Activated CD8-positive, alpha-beta memory T cell treated with anti-CD3 and anti-CD28 coated beads, Interleukin-2, amount 10 ng/mL, durations not matched to agents 7 days and 5 days (primary cell): ENCODE measurements at regions not wholly inside any gene's neighbourhood (a gene's known extent, or its start where the extent isn't known, plus 50 kb on each side); places are given as distances from the start of the nearest gene placed in this dataset.

Experiments
- ATAC-seq: fragments of 150-1000 bp; cut with Tn5 transposase; one replicate; pipeline ENCODE4 v1.10.0; 2021; ENCODE audit warnings: moderate library complexity
- CTCF ChIA-PET: fragments of 350-600 bp; sonication (Branson Sonifier 250); formaldehyde crosslinking; loops from one replicate; lab custom pipeline; 2021; ENCODE audit warnings: antibody characterized with exemption; lab: Charles Lee
- DNase-seq: peaks from one replicate; pipeline ENCODE4 v3.0.0-alpha.2; 2020
- H3K27ac Mint-ChIP-seq: one replicate; pipeline ENCODE4 v1.8.0; 2021; ENCODE audit warnings: mild to moderate bottlenecking, mixed read lengths
- H3K27me3 Mint-ChIP-seq: one replicate; pipeline ENCODE4 v1.8.0; 2021; ENCODE audit warnings: mixed read lengths
- H3K36me3 Mint-ChIP-seq: one replicate; pipeline ENCODE4 v1.8.0; 2021; ENCODE audit warnings: mild to moderate bottlenecking, mixed read lengths
- H3K4me1 Mint-ChIP-seq: one replicate; pipeline ENCODE4 v1.8.0; 2021; ENCODE audit warnings: mixed read lengths
- H3K4me3 Mint-ChIP-seq: one replicate; pipeline ENCODE4 v1.8.0; 2021; ENCODE audit warnings: mild to moderate bottlenecking, moderate library complexity, mixed read lengths
- H3K9me3 Mint-ChIP-seq: one replicate; pipeline ENCODE4 v1.8.0; 2022; ENCODE audit warnings: low read depth, mixed read lengths

DNA sequence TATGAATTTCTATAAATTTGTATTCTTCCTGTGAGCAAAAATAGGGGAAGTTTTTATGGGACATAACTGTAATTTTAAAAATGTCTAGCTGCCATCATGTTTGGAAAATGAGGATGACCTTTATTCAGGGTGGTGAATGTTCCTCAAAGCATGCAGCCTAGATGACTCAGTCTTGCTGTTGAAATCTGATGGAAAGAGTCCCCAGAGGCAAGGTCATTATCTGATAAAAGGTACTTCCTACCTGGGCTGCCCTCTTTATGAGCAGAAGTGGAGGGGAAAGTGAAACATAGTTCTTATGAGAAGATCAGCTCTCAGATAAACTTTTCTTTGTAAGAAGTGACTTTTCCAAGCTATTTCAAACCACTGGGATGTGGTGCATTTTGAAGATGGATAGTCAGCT, 1144.7 kb upstream of the PIK3C3 start:
- H3K27ac Mint-ChIP-seq: no peak overlapping the region
- ATAC-seq (no peak), DNase-seq (no peak)
- H3K36me3 Mint-ChIP-seq: no peaks in the 10 kb centered on the region
- H3K4me1 Mint-ChIP-seq: no peaks in the 10 kb centered on the region
- CTCF ChIA-PET: no interaction called here
- H3K27me3 Mint-ChIP-seq: no peaks in the 10 kb centered on the region
- peaks cover 3% of the 10 kb centered on the region for H3K9me3 Mint-ChIP-seq
- no peak overlapping the region for H3K4me3 Mint-ChIP-seq

DNA sequence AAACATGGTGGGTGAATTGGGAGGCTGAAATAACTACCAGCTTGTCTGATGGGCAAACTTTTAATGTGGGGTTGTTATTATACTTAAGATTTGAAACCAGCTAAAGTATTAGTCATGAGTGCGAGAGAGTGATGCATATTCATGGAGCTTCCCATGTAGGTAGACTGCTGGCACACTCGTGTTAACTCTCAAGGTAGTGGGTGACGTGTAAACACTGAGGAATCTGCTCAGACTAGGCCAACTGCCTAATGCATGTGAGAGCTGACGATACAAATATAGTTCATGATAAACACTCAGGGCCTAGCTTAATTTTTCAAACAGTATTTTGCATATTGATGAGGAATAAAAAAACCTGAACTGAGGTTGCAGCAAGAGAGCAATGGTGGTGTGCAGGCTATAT, 1165.7 kb upstream of the PIK3C3 start:
- ATAC-seq: no peak
- no peaks in the 10 kb centered on the region for H3K36me3 Mint-ChIP-seq

DNA sequence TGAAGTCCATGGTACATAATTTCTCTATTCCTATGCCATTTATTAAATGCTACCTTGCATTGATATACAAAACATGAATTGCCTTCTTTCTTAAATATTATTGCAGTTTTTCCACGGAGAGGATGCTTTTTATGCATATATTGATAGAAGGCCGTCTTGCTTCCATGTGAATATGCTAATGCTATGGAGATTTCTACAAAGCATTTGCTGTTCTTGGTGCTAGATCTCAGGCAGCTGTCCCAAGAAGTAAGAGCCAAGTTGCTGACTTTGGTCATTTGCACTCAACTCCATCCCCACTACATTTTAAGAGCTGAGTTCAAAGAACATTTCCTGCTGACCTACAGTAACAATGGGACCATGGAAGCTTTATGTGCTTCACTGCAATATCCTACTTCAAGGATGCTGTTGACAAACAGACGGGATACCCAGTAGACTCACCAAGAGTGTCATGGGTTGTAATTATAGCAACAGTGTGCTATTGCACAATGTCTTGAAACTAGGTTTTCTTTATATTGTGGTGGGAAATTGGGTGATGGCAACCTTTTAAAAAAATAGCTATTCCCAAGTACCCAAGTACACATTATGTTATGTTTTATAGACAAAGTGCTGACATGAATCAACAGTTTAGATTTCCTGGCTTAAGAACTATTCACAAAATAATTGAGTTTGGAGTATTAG, 1172.4 kb upstream of the PIK3C3 start:
- DNase-seq (no peak), ATAC-seq (no peak)
- Mint-ChIP-seq H3K4me1 (no peaks in the 10 kb centered on the region), H3K9me3 (peaks cover 10% of the 10 kb centered on the region), H3K36me3 (no peaks in the 10 kb centered on the region), H3K4me3 (no peak overlapping the region), H3K27me3 (no peaks in the 10 kb centered on the region), H3K27ac (no peak overlapping the region)
- CTCF ChIA-PET: no interaction called here

More for the DNA sequence above, 1165.7 kb upstream of the PIK3C3 start:
- DNase-seq: no peak
- Mint-ChIP-seq H3K27me3 (no peaks in the 10 kb centered on the region), H3K4me1 (no peaks in the 10 kb centered on the region), H3K9me3 (peaks cover 8% of the 10 kb centered on the region), H3K4me3 (no peak overlapping the region), H3K27ac (no peak overlapping the region)
- CTCF ChIA-PET: no interaction called here

DNA sequence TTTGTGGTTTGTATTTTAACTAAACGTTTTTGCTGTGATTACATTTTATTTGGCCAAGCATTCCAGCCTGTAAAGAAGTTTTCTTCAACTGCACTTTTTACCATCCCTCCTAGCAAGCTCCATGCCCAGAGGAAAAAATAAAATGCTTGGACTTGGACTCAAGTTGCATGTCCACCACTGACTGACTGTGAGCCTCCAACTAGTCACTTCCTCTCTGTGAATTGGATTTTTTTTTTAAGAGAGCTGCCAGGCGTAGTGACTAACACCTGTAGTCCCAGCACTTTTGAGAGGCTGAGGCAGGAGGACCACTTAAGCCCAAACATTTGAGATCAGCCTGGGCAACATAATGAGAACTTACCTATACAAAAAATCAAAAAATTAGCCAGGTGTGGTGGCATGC, 1185.2 kb upstream of the PIK3C3 start:
- CTCF ChIA-PET: no interaction called here
- no peak for ATAC-seq
- Mint-ChIP-seq H3K27ac (no peak overlapping the region), H3K36me3 (no peaks in the 10 kb centered on the region), H3K9me3 (peaks cover 6% of the 10 kb centered on the region), H3K4me3 (no peak overlapping the region), H3K4me1 (no peaks in the 10 kb centered on the region), H3K27me3 (no peaks in the 10 kb centered on the region)
- DNase-seq: no peak

DNA sequence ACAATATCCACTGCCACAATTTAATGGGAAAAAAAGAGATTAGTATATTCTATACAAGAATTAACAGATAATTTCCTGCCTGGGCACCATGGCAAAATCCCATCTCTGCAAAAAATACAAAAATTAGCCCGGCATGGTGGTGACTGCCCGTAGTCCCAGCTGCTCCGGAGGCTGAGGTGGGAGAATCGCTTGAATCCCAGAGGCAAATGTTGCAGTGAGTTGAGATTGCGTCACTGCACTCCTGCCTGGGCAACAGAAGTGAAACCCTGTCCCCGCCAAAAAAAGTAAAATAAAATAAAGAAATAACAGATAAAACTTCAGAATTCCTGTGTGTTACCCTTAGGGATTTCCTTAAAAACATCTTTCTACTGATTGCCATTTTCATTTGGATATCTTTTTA, 1194.8 kb upstream of the PIK3C3 start:
- Mint-ChIP-seq H3K9me3 (peaks cover 5% of the 10 kb centered on the region), H3K4me3 (no peak overlapping the region), H3K27ac (no peak overlapping the region), H3K4me1 (no peaks in the 10 kb centered on the region), H3K27me3 (no peaks in the 10 kb centered on the region), H3K36me3 (no peaks in the 10 kb centered on the region)
- no peak for DNase-seq
- no peak for ATAC-seq
- CTCF ChIA-PET: no interaction called here

DNA sequence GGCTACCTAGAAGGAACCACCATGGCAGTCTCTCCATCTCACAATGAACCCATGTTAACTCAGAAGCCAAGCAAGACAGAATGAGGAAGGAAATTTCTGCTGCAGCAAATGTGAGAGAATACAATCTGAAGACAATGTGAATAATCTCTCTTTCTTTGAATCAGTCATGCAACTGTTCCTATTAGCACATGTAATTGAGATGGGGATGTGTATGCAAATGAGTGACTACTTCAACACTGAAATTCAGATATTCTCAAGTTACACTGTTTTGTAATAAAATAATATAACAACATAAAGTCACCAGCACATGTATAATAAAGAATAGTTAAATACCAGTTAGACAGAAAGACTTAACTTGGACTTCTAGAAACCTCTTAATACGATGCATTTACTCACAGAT, 1200.6 kb upstream of the PIK3C3 start:
- Mint-ChIP-seq H3K27me3 (no peaks in the 10 kb centered on the region), H3K4me1 (no peaks in the 10 kb centered on the region), H3K27ac (no peak overlapping the region), H3K36me3 (no peaks in the 10 kb centered on the region), H3K4me3 (no peak overlapping the region), H3K9me3 (peaks cover 7% of the 10 kb centered on the region)
- no peak for DNase-seq
- CTCF ChIA-PET: no interaction called here
- no peak for ATAC-seq

DNA sequence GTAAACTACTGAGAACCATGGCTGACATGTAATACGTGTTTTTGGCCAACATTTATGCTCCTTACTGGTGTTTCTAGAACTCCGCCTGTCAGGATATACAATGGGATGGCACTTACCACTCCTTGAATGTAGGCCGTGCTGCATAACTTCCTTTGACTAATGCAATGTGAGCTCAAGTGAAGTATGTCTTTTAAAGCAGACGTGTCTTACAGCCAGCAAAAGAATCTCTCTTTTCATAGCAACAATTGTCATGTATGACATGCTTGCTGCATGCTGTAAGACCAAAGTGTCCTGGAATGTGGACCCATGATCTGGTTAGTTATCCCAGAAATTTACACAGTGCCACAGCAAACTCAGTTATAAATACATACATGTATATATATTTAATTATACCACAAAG, 1202.7 kb upstream of the PIK3C3 start:
- Mint-ChIP-seq H3K4me1 (no peaks in the 10 kb centered on the region), H3K9me3 (peaks cover 7% of the 10 kb centered on the region), H3K36me3 (no peaks in the 10 kb centered on the region), H3K27me3 (no peaks in the 10 kb centered on the region), H3K4me3 (no peak overlapping the region), H3K27ac (no peak overlapping the region)
- DNase-seq: no peak
- CTCF ChIA-PET: no interaction called here
- no peak for ATAC-seq

DNA sequence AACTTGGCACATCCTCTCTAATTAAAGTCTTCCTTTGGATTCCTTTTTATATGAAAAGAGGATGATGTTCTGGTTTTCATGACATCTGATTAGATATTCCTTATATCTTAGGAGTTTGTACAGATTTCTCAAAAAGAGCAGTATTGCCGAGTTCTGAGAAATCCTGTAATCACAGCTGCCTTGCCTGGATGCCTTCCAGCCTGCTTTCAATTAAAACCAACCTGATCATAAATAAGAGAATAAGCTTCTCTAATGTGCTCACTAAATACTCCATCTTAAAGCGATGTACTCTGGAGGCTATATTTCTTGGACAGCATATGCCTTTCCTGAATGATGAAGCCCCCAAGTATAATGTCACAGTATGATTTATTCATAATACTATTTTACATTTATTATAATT, 1203.8 kb upstream of the PIK3C3 start:
- H3K27ac Mint-ChIP-seq: no peak overlapping the region
- H3K4me3 Mint-ChIP-seq: no peak overlapping the region
- H3K4me1 Mint-ChIP-seq: no peaks in the 10 kb centered on the region
- H3K9me3 Mint-ChIP-seq: peaks cover 7% of the 10 kb centered on the region
- ATAC-seq (no peak), DNase-seq (no peak)
- no peaks in the 10 kb centered on the region for H3K27me3 Mint-ChIP-seq
- CTCF ChIA-PET: no interaction called here
- no peaks in the 10 kb centered on the region for H3K36me3 Mint-ChIP-seq

DNA sequence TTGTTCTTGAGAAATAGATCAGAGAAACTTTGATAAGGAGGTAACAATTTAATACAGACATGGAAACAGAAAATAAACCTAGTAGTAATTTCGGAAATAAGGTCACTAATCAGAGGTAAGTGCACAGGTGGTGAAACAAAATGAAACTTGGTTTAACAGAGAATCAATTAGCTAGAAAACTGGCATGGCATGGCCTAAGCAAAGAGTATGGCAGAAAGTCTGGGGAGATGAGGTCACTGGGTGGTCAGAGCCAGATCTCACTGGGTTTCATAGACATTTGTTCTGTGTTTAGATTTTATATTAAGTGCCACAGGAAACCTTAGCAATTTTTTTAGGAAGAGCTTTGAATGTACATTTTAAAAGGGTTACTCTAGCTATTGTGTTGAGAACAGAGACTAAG, 1216.0 kb upstream of the PIK3C3 start:
- DNase-seq (no peak), ATAC-seq (no peak)
- no peak overlapping the region for H3K27ac Mint-ChIP-seq
- H3K4me3 Mint-ChIP-seq: no peak overlapping the region
- H3K36me3 Mint-ChIP-seq: no peaks in the 10 kb centered on the region
- H3K9me3 Mint-ChIP-seq: peaks cover 6% of the 10 kb centered on the region
- H3K4me1 Mint-ChIP-seq: no peaks in the 10 kb centered on the region
- CTCF ChIA-PET: no interaction called here
- no peaks in the 10 kb centered on the region for H3K27me3 Mint-ChIP-seq

DNA sequence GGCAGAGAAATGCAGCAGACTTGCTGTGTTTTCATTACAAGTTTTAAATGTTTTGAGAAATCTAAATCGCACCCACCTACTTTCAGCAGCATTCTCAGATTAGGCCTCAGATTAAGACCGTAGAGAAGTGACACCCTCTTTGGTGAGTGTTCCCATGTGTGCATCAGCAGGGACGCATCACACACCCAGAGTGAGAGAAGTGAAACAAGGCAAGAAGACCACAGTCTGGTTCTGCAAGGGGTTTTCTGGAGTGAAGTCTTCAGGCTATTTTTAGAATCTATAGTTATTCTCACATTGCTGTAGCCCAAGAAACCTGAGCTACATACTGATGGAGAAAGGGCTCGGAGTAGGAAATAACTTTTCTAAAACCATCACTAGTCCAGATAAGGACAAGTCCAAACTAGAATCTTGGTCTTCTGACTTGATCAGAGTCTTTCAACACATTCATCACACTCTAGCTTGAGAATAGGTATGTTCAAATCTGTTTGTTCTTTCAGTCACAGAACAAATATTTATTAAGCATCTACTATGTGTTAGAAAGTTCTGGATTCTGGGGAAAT, 1216.6 kb upstream of the PIK3C3 start:
- Mint-ChIP-seq H3K9me3 (peaks cover 6% of the 10 kb centered on the region), H3K4me3 (no peak overlapping the region), H3K27me3 (no peaks in the 10 kb centered on the region), H3K4me1 (no peaks in the 10 kb centered on the region), H3K27ac (no peak overlapping the region), H3K36me3 (no peaks in the 10 kb centered on the region)
- DNase-seq: no peak
- ATAC-seq: no peak
- CTCF ChIA-PET: no interaction called here

DNA sequence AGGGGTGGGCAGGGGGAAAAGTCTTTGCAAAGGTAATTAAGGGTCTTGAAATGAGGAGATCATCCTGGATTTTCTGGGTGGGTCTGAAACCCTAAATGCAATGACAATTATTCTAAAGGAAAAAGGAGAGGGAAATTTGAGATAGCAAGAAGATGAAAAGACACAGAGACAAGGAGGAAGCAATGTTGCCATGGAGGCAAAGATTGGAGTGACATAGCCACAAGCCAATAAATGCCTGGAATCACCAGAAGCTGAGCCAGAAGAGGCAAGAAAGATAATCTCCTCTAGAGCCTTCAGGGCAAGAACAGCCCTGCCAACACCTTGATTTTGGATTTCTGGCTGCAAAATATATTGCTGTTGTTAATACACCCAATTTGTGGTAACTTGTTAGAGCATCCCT, 1246.3 kb upstream of the PIK3C3 start:
- Mint-ChIP-seq H3K36me3 (no peaks in the 10 kb centered on the region), H3K27me3 (no peaks in the 10 kb centered on the region), H3K4me1 (no peaks in the 10 kb centered on the region), H3K27ac (no peak overlapping the region), H3K4me3 (no peak overlapping the region), H3K9me3 (peaks cover 8% of the 10 kb centered on the region)
- no peak for ATAC-seq
- CTCF ChIA-PET: no interaction called here
- DNase-seq: no peak

DNA sequence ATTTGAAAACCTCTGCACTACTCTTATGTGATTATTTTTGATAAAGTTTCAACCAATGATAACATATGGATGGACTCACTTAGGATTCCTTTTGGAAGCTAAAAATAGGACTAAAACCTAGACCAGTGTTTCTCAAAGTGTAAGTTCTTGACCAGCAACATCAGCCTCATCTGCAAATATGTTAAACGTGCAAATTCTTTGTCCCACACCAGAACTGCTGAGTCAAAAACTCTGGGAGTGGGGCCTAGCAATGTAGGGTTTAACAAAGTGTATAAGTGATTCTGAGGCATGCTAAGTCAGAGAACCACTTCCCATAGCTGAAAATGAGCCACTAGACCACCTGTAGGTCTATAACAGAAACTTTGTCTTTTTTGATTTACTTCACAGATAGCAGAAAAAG, 1247.2 kb upstream of the PIK3C3 start:
- DNase-seq (no peak), ATAC-seq (no peak)
- no peaks in the 10 kb centered on the region for H3K27me3 Mint-ChIP-seq
- H3K4me3 Mint-ChIP-seq: no peak overlapping the region
- CTCF ChIA-PET: no interaction called here
- H3K9me3 Mint-ChIP-seq: peaks cover 8% of the 10 kb centered on the region
- no peak overlapping the region for H3K27ac Mint-ChIP-seq
- H3K36me3 Mint-ChIP-seq: no peaks in the 10 kb centered on the region
- H3K4me1 Mint-ChIP-seq: no peaks in the 10 kb centered on the region

DNA sequence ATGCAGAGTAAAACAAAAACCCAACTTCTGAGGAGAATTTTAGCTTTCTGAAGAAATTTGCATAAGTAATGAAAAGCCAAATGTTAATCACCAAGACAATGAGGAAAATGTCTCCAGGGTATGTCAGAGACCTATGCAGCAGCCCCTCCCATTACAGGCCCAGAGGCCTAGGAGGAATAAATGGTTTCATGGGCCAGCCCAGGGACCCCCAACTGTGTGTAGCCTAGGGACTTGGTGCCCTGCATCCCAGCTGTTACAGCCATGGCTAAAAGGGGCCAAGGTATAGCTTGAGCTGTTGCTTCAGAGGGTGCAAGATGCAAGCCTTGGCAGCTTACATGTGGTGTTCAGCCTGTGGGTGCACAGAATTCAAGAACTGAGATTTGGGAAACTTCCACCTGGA, 1256.9 kb upstream of the PIK3C3 start:
- peaks cover 20% of the 10 kb centered on the region for H3K9me3 Mint-ChIP-seq
- ATAC-seq (no peak), DNase-seq (no peak)
- H3K27me3 Mint-ChIP-seq: no peaks in the 10 kb centered on the region
- no peaks in the 10 kb centered on the region for H3K36me3 Mint-ChIP-seq
- no peaks in the 10 kb centered on the region for H3K4me1 Mint-ChIP-seq
- no peak overlapping the region for H3K4me3 Mint-ChIP-seq
- CTCF ChIA-PET: no interaction called here
- no peak overlapping the region for H3K27ac Mint-ChIP-seq

DNA sequence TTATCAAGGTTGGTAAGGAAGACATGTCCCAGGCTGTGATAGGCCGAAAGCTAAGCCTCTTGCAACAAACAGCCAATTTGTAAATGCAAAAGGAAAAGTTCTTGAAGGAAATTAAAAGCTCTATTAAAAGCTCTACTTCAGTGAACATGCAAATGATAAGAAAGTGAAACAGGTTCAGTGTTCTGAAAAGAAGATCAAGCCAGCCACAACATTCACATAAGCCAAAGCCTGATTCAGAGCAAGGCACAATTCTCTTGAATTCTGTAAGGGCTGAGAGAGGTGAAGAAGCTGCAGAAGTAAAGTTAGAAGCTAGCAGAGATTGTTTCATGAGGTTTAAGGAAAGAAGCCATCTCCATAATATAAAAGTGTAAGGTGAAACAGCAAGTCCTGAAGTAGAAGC, 1259.5 kb upstream of the PIK3C3 start:
- H3K9me3 Mint-ChIP-seq: peaks cover 17% of the 10 kb centered on the region
- no peak overlapping the region for H3K27ac Mint-ChIP-seq
- DNase-seq: no peak
- H3K4me3 Mint-ChIP-seq: no peak overlapping the region
- no peaks in the 10 kb centered on the region for H3K36me3 Mint-ChIP-seq
- no peak for ATAC-seq
- no peaks in the 10 kb centered on the region for H3K27me3 Mint-ChIP-seq
- H3K4me1 Mint-ChIP-seq: no peaks in the 10 kb centered on the region
- CTCF ChIA-PET: no interaction called here

DNA sequence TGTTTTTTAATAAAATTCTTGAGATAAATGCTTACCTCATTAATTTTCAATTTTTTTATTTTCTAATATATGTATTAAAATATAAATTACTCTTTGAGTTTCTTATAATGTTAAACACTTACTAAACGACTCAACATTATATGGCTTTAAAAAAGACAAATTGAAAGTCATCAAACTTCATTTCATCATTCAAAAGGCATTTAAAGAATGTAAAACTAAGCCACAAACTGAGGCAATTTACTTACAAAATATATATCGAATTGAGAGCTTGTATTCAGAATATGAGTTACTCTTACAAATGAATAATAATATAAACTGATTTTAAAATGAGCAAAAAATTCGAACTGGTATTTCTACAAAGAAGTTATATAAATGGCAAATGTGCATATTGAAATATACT, 1262.2 kb upstream of the PIK3C3 start:
- no peak for ATAC-seq

More for the DNA sequence above, 1262.2 kb upstream of the PIK3C3 start:
- H3K9me3 Mint-ChIP-seq: peaks cover 11% of the 10 kb centered on the region
- CTCF ChIA-PET: no interaction called here
- DNase-seq: no peak
- H3K27ac Mint-ChIP-seq: no peak overlapping the region
- H3K36me3 Mint-ChIP-seq: no peaks in the 10 kb centered on the region
- H3K4me1 Mint-ChIP-seq: no peaks in the 10 kb centered on the region
- H3K27me3 Mint-ChIP-seq: no peaks in the 10 kb centered on the region
- no peak overlapping the region for H3K4me3 Mint-ChIP-seq
